ENCODE measurements at regions not wholly inside any gene's neighbourhood (a gene's known extent, or its start where the extent isn't known, plus 50 kb on each side); places are given as distances from the start of the nearest gene placed in this dataset.

DNA sequence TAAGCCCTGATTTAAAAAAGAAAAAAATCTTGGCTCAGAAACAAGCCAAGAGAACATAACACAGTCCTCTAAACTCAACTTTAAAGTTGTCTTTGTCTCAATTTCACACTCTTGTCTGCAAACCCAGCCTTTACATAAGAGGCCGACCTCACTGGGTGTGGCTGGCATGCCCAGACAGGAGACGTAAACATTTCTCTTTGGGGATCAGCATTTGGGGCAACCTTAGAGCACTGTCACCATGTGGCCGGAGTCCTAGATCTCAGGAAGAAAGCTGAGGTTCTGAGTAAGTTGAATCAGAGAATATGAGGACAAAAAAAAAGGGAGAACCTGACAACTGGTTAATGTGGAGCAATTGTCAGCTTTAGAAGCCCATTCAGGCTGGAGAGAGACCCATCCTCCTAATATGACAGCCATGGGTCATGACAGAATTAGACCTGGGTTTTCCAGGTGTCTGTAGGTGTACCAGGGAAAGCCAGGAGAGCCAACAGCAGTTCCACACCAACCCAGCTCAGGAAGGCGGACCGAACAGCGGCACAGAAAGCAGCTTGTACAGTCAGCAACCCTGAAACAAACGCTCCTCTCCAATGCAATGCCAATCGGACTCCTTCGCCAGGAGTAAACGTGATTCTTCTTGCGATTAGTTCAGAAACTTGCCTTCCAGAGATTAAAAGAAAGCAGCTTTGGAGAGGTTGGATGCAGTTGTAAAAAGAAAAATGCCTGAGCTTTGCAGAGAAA is 97.9 kb upstream of the MAP3K1 start:
- no peak for TF ChIP-seq CTCF (IDR thresholded peaks at IDR 0.05; ENCODE audit: poor library complexity)
- no peak for TF ChIP-seq EZH2 (IDR thresholded peaks at IDR 0.05; ENCODE audit: borderline replicate concordance)
- TF ChIP-seq EZH2phosphoT487 (IDR thresholded peaks at IDR 0.05; ENCODE audit: low read depth, severe bottlenecking, unreplicated experiment): no peak
